ENCODE measurements at regions not wholly inside any gene's neighbourhood (a gene's known extent, or its start where the extent isn't known, plus 50 kb on each side); places are given as distances from the start of the nearest gene placed in this dataset.

DNA sequence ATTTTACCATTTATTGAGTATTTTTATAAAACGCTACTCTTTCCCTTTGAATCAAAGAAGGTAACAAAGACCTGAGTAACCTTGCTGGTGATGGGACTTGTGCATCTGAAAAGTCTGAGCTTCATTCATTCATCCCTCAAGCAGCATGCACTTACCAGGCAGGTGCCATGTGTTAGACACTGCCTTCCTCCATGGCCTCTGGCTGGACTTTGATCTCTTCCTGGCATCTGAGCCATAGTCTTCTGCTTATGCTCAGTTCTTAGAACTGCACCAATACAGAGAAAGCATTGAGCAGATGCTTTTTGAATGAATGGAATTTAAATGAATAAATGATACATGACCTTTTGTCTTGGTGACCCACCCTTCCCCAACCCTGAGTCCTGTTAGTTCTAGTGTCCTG is 251.4 kb upstream of the COPS8 start:
- no peak for TF ChIP-seq POLR2AphosphoS5 (IDR thresholded peaks at IDR 0.05; ENCODE audit: low read depth, low read length)
- no peak for TF ChIP-seq TAF1 (IDR thresholded peaks at IDR 0.05; ENCODE audit: low read depth, low read length)
